GM13976 (cell line): ENCODE measurements at regions not wholly inside any gene's neighbourhood (a gene's known extent, or its start where the extent isn't known, plus 50 kb on each side); places are given as distances from the start of the nearest gene placed in this dataset.

Experiments used
- DNase-seq: peaks from one replicate; pipeline ENCODE4 v3.0.0; 2012; ENCODE audit warnings: low spot score
- in situ Hi-C: fragments of 300-500 bp; cut with MboI; formaldehyde crosslinking; loops from one replicate; pipeline ENCODE4 v1.12.0; 2022; ENCODE audit warnings: low sequenced_read_pairs, mixed read lengths, inconsistent platforms; ENCODE audit not compliant: unreplicated experiment
- TF ChIP-seq, protein P1 (sequence below): IDR thresholded peaks from 2 replicates; pipeline ENCODE4 v1.5.1; 2012; ENCODE audit warnings: borderline replicate concordance, mild to moderate bottlenecking; ENCODE audit not compliant: insufficient read depth; ENCODE audit errors: extremely low read depth, missing control alignments, control extremely low read depth

DNA sequence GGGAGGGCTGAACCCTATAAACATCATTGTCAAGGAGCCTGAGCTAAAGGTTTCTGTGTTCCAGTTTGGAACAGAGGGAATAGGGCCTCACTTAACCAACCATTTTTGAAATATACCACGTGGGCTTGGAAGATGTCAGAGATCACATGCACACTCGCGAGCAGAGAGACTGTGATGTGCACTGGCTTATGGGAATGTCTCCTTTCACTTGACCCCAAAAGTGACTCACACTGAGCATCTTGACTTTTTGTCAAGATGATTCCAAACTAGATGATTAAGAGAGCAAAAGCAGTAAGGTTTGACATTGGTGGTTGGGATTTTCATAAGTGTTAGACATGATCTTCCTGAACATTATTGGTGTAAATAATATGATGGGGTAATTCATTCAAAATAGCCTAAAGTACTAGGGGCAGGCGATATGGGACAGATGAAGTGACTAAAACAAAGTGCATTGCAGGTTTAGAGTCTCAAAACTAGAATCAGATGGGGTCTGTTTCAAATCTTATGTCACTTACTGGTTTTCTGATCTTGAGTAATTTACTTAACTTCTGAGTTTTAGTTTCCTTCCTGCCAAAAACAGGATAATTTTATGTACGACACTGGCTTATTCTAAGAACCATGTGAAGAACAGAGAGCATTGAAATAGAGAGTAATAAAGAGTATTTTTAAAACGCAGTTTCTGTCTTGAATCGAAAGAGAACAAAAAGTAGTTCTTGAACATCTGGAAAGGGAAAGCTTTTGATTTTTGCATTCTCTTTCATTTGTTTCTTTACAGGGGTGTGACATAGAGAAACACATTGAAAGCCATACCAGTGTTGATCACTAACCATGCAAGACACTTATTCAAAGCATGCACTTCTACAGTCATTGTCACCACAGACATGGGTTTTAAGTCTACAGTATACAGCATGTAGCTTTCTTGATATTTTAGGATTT, 383.0 kb downstream of the DIRAS2 start:
- in situ Hi-C loops = no loop called here
- TF ChIP-seq, protein P1, sequence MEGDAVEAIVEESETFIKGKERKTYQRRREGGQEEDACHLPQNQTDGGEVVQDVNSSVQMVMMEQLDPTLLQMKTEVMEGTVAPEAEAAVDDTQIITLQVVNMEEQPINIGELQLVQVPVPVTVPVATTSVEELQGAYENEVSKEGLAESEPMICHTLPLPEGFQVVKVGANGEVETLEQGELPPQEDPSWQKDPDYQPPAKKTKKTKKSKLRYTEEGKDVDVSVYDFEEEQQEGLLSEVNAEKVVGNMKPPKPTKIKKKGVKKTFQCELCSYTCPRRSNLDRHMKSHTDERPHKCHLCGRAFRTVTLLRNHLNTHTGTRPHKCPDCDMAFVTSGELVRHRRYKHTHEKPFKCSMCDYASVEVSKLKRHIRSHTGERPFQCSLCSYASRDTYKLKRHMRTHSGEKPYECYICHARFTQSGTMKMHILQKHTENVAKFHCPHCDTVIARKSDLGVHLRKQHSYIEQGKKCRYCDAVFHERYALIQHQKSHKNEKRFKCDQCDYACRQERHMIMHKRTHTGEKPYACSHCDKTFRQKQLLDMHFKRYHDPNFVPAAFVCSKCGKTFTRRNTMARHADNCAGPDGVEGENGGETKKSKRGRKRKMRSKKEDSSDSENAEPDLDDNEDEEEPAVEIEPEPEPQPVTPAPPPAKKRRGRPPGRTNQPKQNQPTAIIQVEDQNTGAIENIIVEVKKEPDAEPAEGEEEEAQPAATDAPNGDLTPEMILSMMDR = no peak
- DNase-seq = no peak

DNA sequence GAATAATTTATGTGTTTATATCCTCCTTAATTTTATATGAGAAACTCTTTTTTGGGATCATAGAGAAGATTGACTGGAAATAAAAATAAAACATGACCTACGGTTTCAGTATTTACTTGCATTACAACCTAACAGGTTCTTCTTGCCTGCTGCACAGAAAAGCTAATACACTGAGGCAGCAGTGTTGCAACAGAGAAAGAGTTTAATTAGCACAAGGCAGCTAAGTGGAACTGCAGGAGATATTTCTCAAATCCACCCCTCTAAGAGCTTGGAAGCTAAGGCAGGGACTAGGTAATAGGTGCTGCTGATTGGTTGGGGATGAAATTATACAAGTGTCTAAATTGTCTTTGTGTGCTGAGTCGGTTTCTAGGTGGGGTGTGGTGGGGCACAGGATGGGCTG, 380.9 kb downstream of the DIRAS2 start:
- TF ChIP-seq, protein P1 = no peak
- no peak for DNase-seq
- in situ Hi-C loops = no loop called here

GRCh38 chr9:90268613-90269012, 374.0 kb downstream of the DIRAS2 start:
- TF ChIP-seq, protein P1 = no peak
- in situ Hi-C loops = no loop called here
- DNase-seq = no peak

DNA sequence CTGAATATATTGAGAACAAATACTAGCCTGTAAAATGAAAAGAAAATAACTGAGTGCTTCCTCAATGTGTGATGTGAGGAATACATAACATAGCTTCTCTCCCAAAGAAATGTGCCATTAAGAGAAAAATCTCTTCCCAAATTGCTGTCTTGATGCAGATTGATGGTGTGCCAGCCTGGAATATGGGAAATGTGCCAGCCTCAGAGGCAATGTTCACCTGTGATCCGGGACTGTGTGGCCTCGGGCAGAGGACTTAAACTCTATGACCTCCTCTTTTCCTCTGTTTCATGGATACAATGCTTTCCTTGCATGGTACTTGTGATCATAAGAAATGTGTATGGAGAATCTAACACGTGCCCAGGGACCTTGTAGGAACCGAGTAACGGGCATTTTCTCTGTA, 370.9 kb downstream of the DIRAS2 start:
- in situ Hi-C loops = no loop called here
- TF ChIP-seq, protein P1 = no peak
- no peak for DNase-seq

DNA sequence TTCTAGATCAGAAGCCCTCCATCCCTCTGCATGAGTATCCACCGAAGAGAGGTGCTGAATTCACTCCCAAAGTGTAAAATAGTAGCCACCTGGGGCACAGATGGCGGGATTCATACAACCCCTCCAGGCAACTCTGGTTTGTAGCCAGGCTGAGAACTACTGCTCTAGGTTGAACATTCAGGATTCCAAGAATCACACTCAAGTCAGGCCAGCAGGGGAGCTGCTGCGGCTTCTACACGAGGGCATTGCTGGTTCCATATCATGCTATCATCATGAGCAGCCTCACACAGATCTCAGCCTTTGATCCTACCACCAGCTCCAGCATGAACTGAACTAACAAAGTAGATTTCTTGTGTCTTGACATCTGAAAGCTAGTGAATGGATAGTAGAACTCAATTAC, 367.9 kb downstream of the DIRAS2 start:
- TF ChIP-seq, protein P1 = no peak
- in situ Hi-C loops = no loop called here
- DNase-seq = no peak

- TF ChIP-seq, protein P1 = no peak
- in situ Hi-C loops = no loop called here
- no peak for DNase-seq
These were observed 356.7 kb downstream of the DIRAS2 start for GRCh38 chr9:90285946-90286345.
